SK-N-SH (cell line): ENCODE measurements at regions not wholly inside any gene's neighbourhood (a gene's known extent, or its start where the extent isn't known, plus 50 kb on each side); places are given as distances from the start of the nearest gene placed in this dataset.

Experiments used
- CTCF ChIA-PET: fragments of 300-600, 350-600 bp; formaldehyde crosslinking; extraction: SDS; loops from one replicate; lab custom pipeline; 2021; lab: Yijun Ruan, JAX
- POLR2A ChIA-PET: fragments of 350-600 bp; sonication (Branson Sonifier 250); formaldehyde crosslinking; extraction: SDS; loops from one replicate; lab custom pipeline; 2020; ENCODE audit warnings: antibody characterized with exemption, inconsistent platforms; lab: Yijun Ruan, JAX
- DNase-seq: peaks from one replicate; pipeline ENCODE4 v3.0.0; 2012
- H2AFZ ChIP-seq: fragments of 200-600 bp; sonication (generic); 2 replicates; pipeline ENCODE4 v1.8.1; 2016; ENCODE audit warnings: antibody characterized with exemption, mild to moderate bottlenecking, low read depth
- H3F3A ChIP-seq: fragments of 200-600 bp; sonication (generic); replicated peaks from 2 replicates; pipeline ENCODE3; 2016; ENCODE audit warnings: antibody characterized with exemption, mild to moderate bottlenecking; ENCODE audit not compliant: insufficient read depth
- H3K27ac ChIP-seq, 2 experiments: fragments of 200-500 bp in 1 of 2; fragments of 200-600 bp in 1 of 2; sonication (Bioruptor generic) in 1 of 2; sonication (generic), shearing (Covaris generic) in 1 of 2; 2 replicates each; pipeline versions ENCODE4 v1.5.1 to v1.6.1; 2014 to 2016; ENCODE audit warnings: low read depth in 2 of 2, inconsistent platforms in 1 of 2, low read length in 1 of 2, mild to moderate bottlenecking in 1 of 2, mixed read lengths in 1 of 2
- H3K27me3 ChIP-seq: fragments of 200-600 bp; sonication (generic), shearing (Covaris generic); 2 replicates; pipeline ENCODE4 v1.6.1; 2016; ENCODE audit warnings: mixed run types; ENCODE audit not compliant: insufficient read depth
- H3K36me3 ChIP-seq, 2 experiments: fragments of 200-500 bp in 1 of 2; fragments of 200-600 bp in 1 of 2; sonication (Bioruptor generic) in 1 of 2; sonication (generic) in 1 of 2; replicated peaks in 1 of 2; 2 replicates each; pipeline versions ENCODE3 to v1.5.1; 2014 to 2016; ENCODE audit warnings: low read length in 1 of 2, mild to moderate bottlenecking in 1 of 2; ENCODE audit not compliant: insufficient read depth in 2 of 2, control insufficient read depth in 1 of 2
- H3K4me1 ChIP-seq, 2 experiments: fragments of 200-500 bp in 1 of 2; fragments of 200-600 bp in 1 of 2; sonication (Bioruptor generic) in 1 of 2; sonication (generic), shearing (Covaris generic) in 1 of 2; 2 replicates each; pipeline versions ENCODE4 v1.5.1 to v1.6.1; 2014 to 2016; ENCODE audit warnings: low read depth in 1 of 2, low read length in 1 of 2, mixed run types in 1 of 2; ENCODE audit not compliant: insufficient read depth in 2 of 2, control insufficient read depth in 1 of 2
- H3K4me2 ChIP-seq: fragments of 200-600 bp; sonication (generic), shearing (Covaris generic); 2 replicates; pipeline ENCODE4 v1.6.1; 2017; ENCODE audit warnings: mixed run types
- H3K4me3 ChIP-seq, 2 experiments: fragments of 200-500 bp in 1 of 2; fragments of 200-600 bp in 1 of 2; sonication (Bioruptor generic) in 1 of 2; sonication (generic), shearing (Covaris generic) in 1 of 2; 2 replicates each; pipeline versions ENCODE4 v1.5.1 to v1.8.1; 2014 to 2016; ENCODE audit warnings: low read depth in 2 of 2, inconsistent platforms in 1 of 2, low read length in 1 of 2, mild to moderate bottlenecking in 1 of 2, mixed read lengths in 1 of 2, moderate library complexity in 1 of 2
- H3K79me2 ChIP-seq: fragments of 200-600 bp; sonication (generic); 2 replicates; pipeline ENCODE4 v1.8.1; 2017; ENCODE audit warnings: mild to moderate bottlenecking; ENCODE audit not compliant: insufficient read depth
- H3K9ac ChIP-seq: fragments of 200-600 bp; sonication (generic); 2 replicates; pipeline ENCODE4 v1.6.1; 2017; ENCODE audit warnings: mixed run types
- H3K9me2 ChIP-seq: fragments of 200-600 bp; sonication (generic); 2 replicates; pipeline ENCODE4 v1.6.1; 2017; ENCODE audit warnings: mixed run types
- H3K9me3 ChIP-seq: fragments of 200-600 bp; sonication (generic); 2 replicates; pipeline ENCODE4 v1.6.1; 2017; ENCODE audit warnings: mixed run types, mild to moderate bottlenecking, moderate library complexity
- H4K20me1 ChIP-seq: fragments of 200-600 bp; sonication (generic); 2 replicates; pipeline ENCODE4 v1.6.1; 2017; ENCODE audit warnings: mild to moderate bottlenecking, mixed run types; ENCODE audit not compliant: insufficient read depth
- ELF1 ChIP-seq: IDR thresholded peaks from 2 replicates; pipeline ENCODE4 v1.4.0; 2012
- JUND ChIP-seq: IDR thresholded peaks from 2 replicates; pipeline ENCODE4 v1.4.0; 2012
- MXI1 ChIP-seq: IDR thresholded peaks from 2 replicates; pipeline ENCODE4 v1.6.1; 2012; ENCODE audit warnings: mild to moderate bottlenecking, low read depth, low read length, improper control_type of control experiment
- POLR2AphosphoS5 ChIP-seq: IDR thresholded peaks from 2 replicates; pipeline ENCODE4 v1.6.1; 2012; ENCODE audit warnings: low read depth, low read length
- RAD21 ChIP-seq: IDR thresholded peaks from 2 replicates; pipeline ENCODE4 v1.6.1; 2012; ENCODE audit warnings: mild to moderate bottlenecking, low read length
- RXRA ChIP-seq: IDR thresholded peaks from 2 replicates; pipeline ENCODE4 v1.4.0; 2012; ENCODE audit warnings: low read depth, mild to moderate bottlenecking, borderline replicate concordance
- SMC3 ChIP-seq: IDR thresholded peaks from 2 replicates; pipeline ENCODE4 v1.6.1; 2012; ENCODE audit warnings: low read depth, low read length, improper control_type of control experiment
- TEAD4 ChIP-seq: IDR thresholded peaks from 2 replicates; pipeline ENCODE4 v1.4.0; 2012; ENCODE audit warnings: mild to moderate bottlenecking, borderline replicate concordance; ENCODE audit not compliant: insufficient read depth
- USF1 ChIP-seq: IDR thresholded peaks from 2 replicates; pipeline ENCODE4 v1.4.0; 2012; ENCODE audit warnings: low read depth, borderline replicate concordance
- WGBS: methylation state at CpG from one replicate; pipeline ENCODE4 v1.1.6; 2017; ENCODE audit warnings: low lambda C conversion rate; 5-methylcytosine and 5-hydroxymethylcytosine counted together
- TF ChIP-seq, protein P1 (sequence below): fragments of 150-350 bp; IDR thresholded peaks from 2 replicates; pipeline ENCODE4 v1.6.1; 2017; ENCODE audit warnings: antibody characterized with exemption, low read length, low read depth, borderline replicate concordance
- TF ChIP-seq, protein P2 (sequence below): fragments of 150-350 bp; IDR thresholded peaks from 2 replicates; pipeline ENCODE4 v1.6.1; 2016; ENCODE audit warnings: mild to moderate bottlenecking, low read depth, low read length
- TF ChIP-seq, protein P3 (sequence below): fragments of 200-600 bp; sonication (generic); IDR thresholded peaks from 2 replicates; pipeline ENCODE4 v1.6.1; 2017; ENCODE audit warnings: antibody characterized with exemption, mild to moderate bottlenecking, moderate library complexity

GRCh38 chr9:118482306-118482705 lies 778.1 kb downstream of the TLR4 start (continued):
- TF ChIP-seq ELF1 = no peak
- TF ChIP-seq POLR2AphosphoS5 = no peak
- TF ChIP-seq, protein P1, sequence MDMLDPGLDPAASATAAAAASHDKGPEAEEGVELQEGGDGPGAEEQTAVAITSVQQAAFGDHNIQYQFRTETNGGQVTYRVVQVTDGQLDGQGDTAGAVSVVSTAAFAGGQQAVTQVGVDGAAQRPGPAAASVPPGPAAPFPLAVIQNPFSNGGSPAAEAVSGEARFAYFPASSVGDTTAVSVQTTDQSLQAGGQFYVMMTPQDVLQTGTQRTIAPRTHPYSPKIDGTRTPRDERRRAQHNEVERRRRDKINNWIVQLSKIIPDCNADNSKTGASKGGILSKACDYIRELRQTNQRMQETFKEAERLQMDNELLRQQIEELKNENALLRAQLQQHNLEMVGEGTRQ = no peak

DNA sequence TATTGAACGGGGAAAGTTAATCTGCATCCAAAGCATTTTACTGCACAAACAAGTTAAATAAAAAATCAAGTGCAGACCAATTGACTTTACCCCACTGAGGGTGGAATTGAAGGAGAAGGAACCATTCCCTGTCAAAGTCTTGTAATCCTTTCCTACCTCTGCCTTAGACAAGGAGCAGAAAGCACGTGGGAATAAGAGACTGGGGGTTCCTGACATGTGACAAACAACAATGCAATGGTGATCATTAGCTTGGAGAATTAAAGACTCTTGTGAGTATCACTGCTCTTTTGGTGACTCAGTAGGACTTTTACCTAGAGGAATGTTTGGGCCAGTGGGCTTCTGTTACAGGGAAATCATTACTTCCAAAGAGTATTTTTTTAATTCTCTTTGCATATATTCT lies 779.5 kb downstream of the TLR4 start:
- CTCF ChIA-PET = no interaction called here
- Histone ChIP-seq H3K4me2 (no peak overlapping the region), H2AFZ (no peak overlapping the region), H3F3A (no peaks in the 10 kb centered on the region), H3K9ac (no peak overlapping the region), H3K36me3 (no peaks in the 10 kb centered on the region), H3K9me2 (no peaks in the 10 kb centered on the region), H3K79me2 (no peaks in the 10 kb centered on the region), H3K27ac (no peak overlapping the region), H3K4me3 (no peak overlapping the region), H3K9me3 (no peaks in the 10 kb centered on the region), H3K27me3 (no peaks in the 10 kb centered on the region), H3K4me1 (no peaks in the 10 kb centered on the region), H4K20me1 (no peaks in the 10 kb centered on the region)
- 20% methylated on average over 2 of the region's 2 CpGs for WGBS
- DNase-seq = no peak
- no peak for TF ChIP-seq USF1
- TF ChIP-seq MXI1 = no peak
- POLR2A ChIA-PET = no interaction called here

DNA sequence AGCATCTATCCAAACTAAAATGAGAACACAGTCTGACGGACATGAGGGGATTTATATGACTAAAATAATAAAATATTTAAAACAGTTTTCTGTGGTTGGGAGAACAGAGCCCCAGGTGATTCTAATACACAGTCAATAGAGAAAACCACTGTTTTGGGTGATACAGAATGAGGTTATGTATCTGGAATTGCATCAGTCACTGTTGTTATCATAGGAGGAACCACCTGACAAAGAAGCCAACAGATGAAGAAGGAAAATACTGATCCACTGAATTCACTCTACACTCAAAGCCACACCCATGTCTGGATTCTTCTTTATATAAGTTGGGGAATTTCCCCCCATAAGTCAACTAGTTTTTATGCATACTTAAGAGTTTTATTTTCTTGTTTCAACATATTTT lies 799.0 kb downstream of the TLR4 start:
- H3K4me2 ChIP-seq = no peak overlapping the region
- no peaks in the 10 kb centered on the region for H3K4me1 ChIP-seq
- POLR2A ChIA-PET = no interaction called here
- H3K9me3 ChIP-seq = no peaks in the 10 kb centered on the region
- H3K27ac ChIP-seq = no peak overlapping the region
- no peaks in the 10 kb centered on the region for H3K9me2 ChIP-seq
- WGBS = 7% methylated on average over 1 of the region's 1 CpG
- TF ChIP-seq, protein P2, sequence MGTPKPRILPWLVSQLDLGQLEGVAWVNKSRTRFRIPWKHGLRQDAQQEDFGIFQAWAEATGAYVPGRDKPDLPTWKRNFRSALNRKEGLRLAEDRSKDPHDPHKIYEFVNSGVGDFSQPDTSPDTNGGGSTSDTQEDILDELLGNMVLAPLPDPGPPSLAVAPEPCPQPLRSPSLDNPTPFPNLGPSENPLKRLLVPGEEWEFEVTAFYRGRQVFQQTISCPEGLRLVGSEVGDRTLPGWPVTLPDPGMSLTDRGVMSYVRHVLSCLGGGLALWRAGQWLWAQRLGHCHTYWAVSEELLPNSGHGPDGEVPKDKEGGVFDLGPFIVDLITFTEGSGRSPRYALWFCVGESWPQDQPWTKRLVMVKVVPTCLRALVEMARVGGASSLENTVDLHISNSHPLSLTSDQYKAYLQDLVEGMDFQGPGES = no peak
- TF ChIP-seq TEAD4 = no peak
- no peak for TF ChIP-seq JUND
- TF ChIP-seq, protein P3, sequence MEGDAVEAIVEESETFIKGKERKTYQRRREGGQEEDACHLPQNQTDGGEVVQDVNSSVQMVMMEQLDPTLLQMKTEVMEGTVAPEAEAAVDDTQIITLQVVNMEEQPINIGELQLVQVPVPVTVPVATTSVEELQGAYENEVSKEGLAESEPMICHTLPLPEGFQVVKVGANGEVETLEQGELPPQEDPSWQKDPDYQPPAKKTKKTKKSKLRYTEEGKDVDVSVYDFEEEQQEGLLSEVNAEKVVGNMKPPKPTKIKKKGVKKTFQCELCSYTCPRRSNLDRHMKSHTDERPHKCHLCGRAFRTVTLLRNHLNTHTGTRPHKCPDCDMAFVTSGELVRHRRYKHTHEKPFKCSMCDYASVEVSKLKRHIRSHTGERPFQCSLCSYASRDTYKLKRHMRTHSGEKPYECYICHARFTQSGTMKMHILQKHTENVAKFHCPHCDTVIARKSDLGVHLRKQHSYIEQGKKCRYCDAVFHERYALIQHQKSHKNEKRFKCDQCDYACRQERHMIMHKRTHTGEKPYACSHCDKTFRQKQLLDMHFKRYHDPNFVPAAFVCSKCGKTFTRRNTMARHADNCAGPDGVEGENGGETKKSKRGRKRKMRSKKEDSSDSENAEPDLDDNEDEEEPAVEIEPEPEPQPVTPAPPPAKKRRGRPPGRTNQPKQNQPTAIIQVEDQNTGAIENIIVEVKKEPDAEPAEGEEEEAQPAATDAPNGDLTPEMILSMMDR = no peak
- no peak for TF ChIP-seq RXRA
- TF ChIP-seq SMC3 = no peak
- TF ChIP-seq, protein P1 = no peak
- no peak for TF ChIP-seq RAD21
- CTCF ChIA-PET = no interaction called here
- H3K79me2 ChIP-seq = no peaks in the 10 kb centered on the region
- no peaks in the 10 kb centered on the region for H4K20me1 ChIP-seq
- no peak for DNase-seq
- H3K4me3 ChIP-seq = no peak overlapping the region
- no peaks in the 10 kb centered on the region for H3K27me3 ChIP-seq
- no peaks in the 10 kb centered on the region for H3F3A ChIP-seq
- H3K9ac ChIP-seq = no peak overlapping the region
- H2AFZ ChIP-seq = no peak overlapping the region
- H3K36me3 ChIP-seq = no peaks in the 10 kb centered on the region
